SK-N-SH (cell line): ENCODE measurements at regions not wholly inside any gene's neighbourhood (a gene's known extent, or its start where the extent isn't known, plus 50 kb on each side); places are given as distances from the start of the nearest gene placed in this dataset.

Experiments
- CTCF ChIA-PET: fragments of 300-600, 350-600 bp; formaldehyde crosslinking; extraction: SDS; loops from one replicate; lab custom pipeline; 2021; lab: Yijun Ruan, JAX
- POLR2A ChIA-PET: fragments of 350-600 bp; sonication (Branson Sonifier 250); formaldehyde crosslinking; extraction: SDS; loops from one replicate; lab custom pipeline; 2020; ENCODE audit warnings: antibody characterized with exemption, inconsistent platforms; lab: Yijun Ruan, JAX
- DNase-seq: peaks from one replicate; pipeline ENCODE4 v3.0.0; 2012
- H2AFZ ChIP-seq: fragments of 200-600 bp; sonication (generic); 2 replicates; pipeline ENCODE4 v1.8.1; 2016; ENCODE audit warnings: antibody characterized with exemption, mild to moderate bottlenecking, low read depth
- H3F3A ChIP-seq: fragments of 200-600 bp; sonication (generic); replicated peaks from 2 replicates; pipeline ENCODE3; 2016; ENCODE audit warnings: antibody characterized with exemption, mild to moderate bottlenecking; ENCODE audit not compliant: insufficient read depth
- H3K27ac ChIP-seq, 2 experiments: fragments of 200-500 bp in 1 of 2; fragments of 200-600 bp in 1 of 2; sonication (Bioruptor generic) in 1 of 2; sonication (generic), shearing (Covaris generic) in 1 of 2; 2 replicates each; pipeline versions ENCODE4 v1.5.1 to v1.6.1; 2014 to 2016; ENCODE audit warnings: low read depth in 2 of 2, inconsistent platforms in 1 of 2, low read length in 1 of 2, mild to moderate bottlenecking in 1 of 2, mixed read lengths in 1 of 2
- H3K27me3 ChIP-seq: fragments of 200-600 bp; sonication (generic), shearing (Covaris generic); 2 replicates; pipeline ENCODE4 v1.6.1; 2016; ENCODE audit warnings: mixed run types; ENCODE audit not compliant: insufficient read depth
- H3K36me3 ChIP-seq, 2 experiments: fragments of 200-500 bp in 1 of 2; fragments of 200-600 bp in 1 of 2; sonication (Bioruptor generic) in 1 of 2; sonication (generic) in 1 of 2; replicated peaks in 1 of 2; 2 replicates each; pipeline versions ENCODE3 to v1.5.1; 2014 to 2016; ENCODE audit warnings: low read length in 1 of 2, mild to moderate bottlenecking in 1 of 2; ENCODE audit not compliant: insufficient read depth in 2 of 2, control insufficient read depth in 1 of 2
- H3K4me1 ChIP-seq, 2 experiments: fragments of 200-500 bp in 1 of 2; fragments of 200-600 bp in 1 of 2; sonication (Bioruptor generic) in 1 of 2; sonication (generic), shearing (Covaris generic) in 1 of 2; 2 replicates each; pipeline versions ENCODE4 v1.5.1 to v1.6.1; 2014 to 2016; ENCODE audit warnings: low read depth in 1 of 2, low read length in 1 of 2, mixed run types in 1 of 2; ENCODE audit not compliant: insufficient read depth in 2 of 2, control insufficient read depth in 1 of 2
- H3K4me2 ChIP-seq: fragments of 200-600 bp; sonication (generic), shearing (Covaris generic); 2 replicates; pipeline ENCODE4 v1.6.1; 2017; ENCODE audit warnings: mixed run types
- H3K4me3 ChIP-seq, 2 experiments: fragments of 200-500 bp in 1 of 2; fragments of 200-600 bp in 1 of 2; sonication (Bioruptor generic) in 1 of 2; sonication (generic), shearing (Covaris generic) in 1 of 2; 2 replicates each; pipeline versions ENCODE4 v1.5.1 to v1.8.1; 2014 to 2016; ENCODE audit warnings: low read depth in 2 of 2, inconsistent platforms in 1 of 2, low read length in 1 of 2, mild to moderate bottlenecking in 1 of 2, mixed read lengths in 1 of 2, moderate library complexity in 1 of 2
- H3K79me2 ChIP-seq: fragments of 200-600 bp; sonication (generic); 2 replicates; pipeline ENCODE4 v1.8.1; 2017; ENCODE audit warnings: mild to moderate bottlenecking; ENCODE audit not compliant: insufficient read depth
- H3K9ac ChIP-seq: fragments of 200-600 bp; sonication (generic); 2 replicates; pipeline ENCODE4 v1.6.1; 2017; ENCODE audit warnings: mixed run types
- H3K9me2 ChIP-seq: fragments of 200-600 bp; sonication (generic); 2 replicates; pipeline ENCODE4 v1.6.1; 2017; ENCODE audit warnings: mixed run types
- H3K9me3 ChIP-seq: fragments of 200-600 bp; sonication (generic); 2 replicates; pipeline ENCODE4 v1.6.1; 2017; ENCODE audit warnings: mixed run types, mild to moderate bottlenecking, moderate library complexity
- H4K20me1 ChIP-seq: fragments of 200-600 bp; sonication (generic); 2 replicates; pipeline ENCODE4 v1.6.1; 2017; ENCODE audit warnings: mild to moderate bottlenecking, mixed run types; ENCODE audit not compliant: insufficient read depth
- CTCF ChIP-seq: fragments of 200-600 bp; sonication (generic); IDR thresholded peaks from 2 replicates; pipeline ENCODE4 v1.6.1; 2017; ENCODE audit warnings: antibody characterized with exemption, mild to moderate bottlenecking, moderate library complexity
- ELF1 ChIP-seq: IDR thresholded peaks from 2 replicates; pipeline ENCODE4 v1.4.0; 2012
- FOXJ3 ChIP-seq: sonication (generic); formaldehyde crosslinking; IDR thresholded peaks from 2 replicates; pipeline ENCODE4 v1.5.1; 2020; ENCODE audit warnings: mild to moderate bottlenecking, missing genetic modification reagents
- GABPA ChIP-seq: IDR thresholded peaks from 2 replicates; pipeline ENCODE4 v1.4.0; 2012; ENCODE audit warnings: low read depth, mild to moderate bottlenecking
- MAX ChIP-seq: IDR thresholded peaks from 2 replicates; pipeline ENCODE4 v1.4.0; 2012; ENCODE audit warnings: low read depth
- MEF2A ChIP-seq: IDR thresholded peaks from 2 replicates; pipeline ENCODE4 v1.4.0; 2012; ENCODE audit warnings: low read depth, borderline replicate concordance
- NRF1 ChIP-seq: IDR thresholded peaks from 2 replicates; pipeline ENCODE4 v1.6.1; 2012; ENCODE audit warnings: low read depth, mild to moderate bottlenecking, low read length
- RAD21 ChIP-seq: IDR thresholded peaks from 2 replicates; pipeline ENCODE4 v1.6.1; 2012; ENCODE audit warnings: mild to moderate bottlenecking, low read length
- RXRA ChIP-seq: IDR thresholded peaks from 2 replicates; pipeline ENCODE4 v1.4.0; 2012; ENCODE audit warnings: low read depth, mild to moderate bottlenecking, borderline replicate concordance
- YY1 ChIP-seq: IDR thresholded peaks from 2 replicates; pipeline ENCODE4 v1.4.0; 2012; ENCODE audit warnings: low read depth, mild to moderate bottlenecking
- ZBTB33 ChIP-seq: IDR thresholded peaks from 2 replicates; pipeline ENCODE4 v1.4.0; 2012; ENCODE audit warnings: low read depth, borderline replicate concordance
- WGBS: methylation state at CpG from one replicate; pipeline ENCODE4 v1.1.6; 2017; ENCODE audit warnings: low lambda C conversion rate; 5-methylcytosine and 5-hydroxymethylcytosine counted together
- TF ChIP-seq, protein P1 (sequence below): fragments of 150-350 bp; IDR thresholded peaks from 2 replicates; pipeline ENCODE4 v1.6.1; 2017; ENCODE audit warnings: antibody characterized with exemption, low read length, low read depth, borderline replicate concordance

DNA sequence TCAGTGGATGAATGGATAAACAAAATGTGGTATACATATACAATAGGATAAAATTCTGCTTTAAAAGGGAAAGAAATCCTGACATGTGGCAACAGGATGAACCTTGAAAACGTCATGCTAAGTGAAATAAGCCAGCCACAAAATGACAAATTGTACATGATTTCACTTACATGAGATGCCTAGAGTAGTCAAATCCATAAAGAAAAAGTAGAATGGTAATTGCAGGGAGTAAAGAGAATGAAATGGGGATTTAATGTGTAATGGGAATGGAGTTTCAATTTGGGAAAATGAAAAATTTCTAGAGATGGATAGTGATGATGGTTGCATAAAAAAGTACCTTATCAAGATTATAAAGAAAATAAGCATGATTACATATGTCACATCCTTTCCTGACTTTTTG, 1489.2 kb upstream of the C9orf72 start:
- no peaks in the 10 kb centered on the region for H3F3A ChIP-seq
- no peak overlapping the region for H3K9ac ChIP-seq
- H3K4me3 ChIP-seq: no peak overlapping the region
- H3K4me1 ChIP-seq: no peaks in the 10 kb centered on the region; a peak in 2 of 4 replicates
- POLR2A ChIA-PET: no interaction called here
- H3K36me3 ChIP-seq: peaks cover 0 to 3% of the 10 kb centered on the region in 2 experiments
- H3K9me2 ChIP-seq: no peaks in the 10 kb centered on the region
- H2AFZ ChIP-seq: no peak overlapping the region
- no peaks in the 10 kb centered on the region for H3K9me3 ChIP-seq
- no peak for TF ChIP-seq YY1
- no peak for TF ChIP-seq ZBTB33
- TF ChIP-seq MAX: no peak
- no peak for TF ChIP-seq ELF1
- TF ChIP-seq MEF2A: no peak
- TF ChIP-seq, protein P1, sequence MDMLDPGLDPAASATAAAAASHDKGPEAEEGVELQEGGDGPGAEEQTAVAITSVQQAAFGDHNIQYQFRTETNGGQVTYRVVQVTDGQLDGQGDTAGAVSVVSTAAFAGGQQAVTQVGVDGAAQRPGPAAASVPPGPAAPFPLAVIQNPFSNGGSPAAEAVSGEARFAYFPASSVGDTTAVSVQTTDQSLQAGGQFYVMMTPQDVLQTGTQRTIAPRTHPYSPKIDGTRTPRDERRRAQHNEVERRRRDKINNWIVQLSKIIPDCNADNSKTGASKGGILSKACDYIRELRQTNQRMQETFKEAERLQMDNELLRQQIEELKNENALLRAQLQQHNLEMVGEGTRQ: no peak
- no peak for TF ChIP-seq CTCF
- TF ChIP-seq RXRA: no peak
- TF ChIP-seq, all 33 proteins: peak for 0
- Histone ChIP-seq H4K20me1 (0 out of 2 replicates have a peak, but pooled peaks cover 7% of the 10 kb centered on the region), H3K27me3 (no peaks in the 10 kb centered on the region), H3K4me2 (no peak overlapping the region), H3K79me2 (peaks cover 63% of the 10 kb centered on the region), H3K27ac (no peak overlapping the region)
- no peak for DNase-seq
- WGBS: 84% methylated on average over 1 of the region's 1 CpG
- CTCF ChIA-PET: no interaction called here

GRCh38 chr9:29063031-29063430, 1489.8 kb upstream of the C9orf72 start:
- no peaks in the 10 kb centered on the region for H3K27me3 ChIP-seq
- H3K4me2 ChIP-seq: no peak overlapping the region
- CTCF ChIA-PET: no interaction called here
- H3K9me3 ChIP-seq: no peaks in the 10 kb centered on the region
- H3K79me2 ChIP-seq: peaks cover 63% of the 10 kb centered on the region
- peaks cover 0 to 3% of the 10 kb centered on the region in 2 experiments for H3K36me3 ChIP-seq
- no peak overlapping the region for H3K4me3 ChIP-seq
- POLR2A ChIA-PET: no interaction called here
- no peak overlapping the region for H2AFZ ChIP-seq
- TF ChIP-seq FOXJ3 (CRISPR knock-in tag): no peak
- TF ChIP-seq CTCF: no peak
- TF ChIP-seq RAD21: no peak
- TF ChIP-seq NRF1: no peak
- no peak for TF ChIP-seq ELF1
- TF ChIP-seq MAX: no peak
- TF ChIP-seq GABPA: no peak
- no peak for DNase-seq
- no peaks in the 10 kb centered on the region for H3K9me2 ChIP-seq
- no peak overlapping the region for H3K27ac ChIP-seq
- no peak overlapping the region for H3K9ac ChIP-seq
- WGBS: 72% methylated on average over 1 of the region's 1 CpG
- H4K20me1 ChIP-seq: 0 out of 2 replicates have a peak, but pooled peaks cover 7% of the 10 kb centered on the region
- no peaks in the 10 kb centered on the region; a peak in 2 of 4 replicates for H3K4me1 ChIP-seq
- H3F3A ChIP-seq: no peaks in the 10 kb centered on the region
